Ammon's horn (tissue), 1 donor: ENCODE measurements at regions not wholly inside any gene's neighbourhood (a gene's known extent, or its start where the extent isn't known, plus 50 kb on each side); places are given as distances from the start of the nearest gene placed in this dataset.

Experiments used
- DNase-seq: peaks from one replicate; pipeline ENCODE4 v3.0.0-alpha.2; 2016; ENCODE audit warnings: low spot score

DNA sequence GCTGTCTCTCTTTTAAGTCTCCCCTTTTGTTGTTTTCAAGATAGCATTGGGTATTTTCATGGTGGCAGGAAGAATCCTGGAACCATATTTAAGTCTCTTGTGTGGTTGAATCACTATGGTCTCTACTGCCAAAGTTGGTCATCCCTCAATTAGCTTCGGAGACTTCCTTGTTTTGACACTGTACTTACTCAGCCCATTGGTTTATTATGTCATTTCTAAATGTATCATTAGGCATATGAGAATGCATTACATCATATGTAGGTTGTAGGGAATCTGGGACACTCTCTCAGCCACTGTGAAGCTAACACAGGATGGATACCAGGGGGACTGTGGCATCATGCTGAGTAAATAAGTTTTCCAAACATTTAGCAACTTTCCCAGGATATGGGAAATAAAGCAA lies 211.8 kb downstream of the DTHD1 start:
- no peak for DNase-seq

DNA sequence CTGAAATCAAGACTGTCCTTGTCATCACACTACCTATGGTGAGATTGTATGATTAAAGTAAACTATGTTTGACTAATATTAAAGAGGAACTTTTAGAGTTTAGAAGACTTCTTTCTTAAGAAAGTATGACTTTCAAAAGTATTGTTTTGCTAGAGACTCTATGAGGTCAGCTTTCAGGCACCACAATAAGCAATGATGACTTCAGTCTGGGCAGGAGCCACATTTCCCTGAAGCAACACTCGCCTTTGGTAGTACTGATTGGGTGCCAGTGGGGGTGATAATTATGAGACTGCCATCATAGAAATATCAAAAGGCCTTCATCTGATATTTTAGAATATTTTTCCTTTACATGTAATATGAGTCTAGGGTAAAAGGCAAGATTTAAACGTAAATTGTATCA lies 212.6 kb downstream of the DTHD1 start:
- DNase-seq: no peak

DNA sequence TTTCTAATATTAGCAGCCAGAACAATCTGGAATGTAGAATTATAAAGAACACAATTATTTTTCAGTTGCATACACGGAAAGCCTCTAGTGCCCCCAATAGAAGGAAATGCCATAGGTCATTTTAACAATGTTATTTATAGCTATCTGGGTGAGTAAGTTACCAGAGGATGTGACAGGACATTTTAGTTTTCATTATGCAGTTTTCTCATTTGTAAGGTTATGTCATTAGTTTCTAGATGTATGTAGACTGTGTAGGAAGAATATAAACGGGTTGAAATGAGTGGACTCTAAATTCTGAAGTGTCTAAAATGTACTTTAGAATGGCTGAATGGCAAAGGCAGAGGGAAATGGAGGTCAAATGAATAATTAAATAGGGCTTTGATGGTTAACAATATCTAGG lies 213.3 kb downstream of the DTHD1 start:
- no peak for DNase-seq

DNA sequence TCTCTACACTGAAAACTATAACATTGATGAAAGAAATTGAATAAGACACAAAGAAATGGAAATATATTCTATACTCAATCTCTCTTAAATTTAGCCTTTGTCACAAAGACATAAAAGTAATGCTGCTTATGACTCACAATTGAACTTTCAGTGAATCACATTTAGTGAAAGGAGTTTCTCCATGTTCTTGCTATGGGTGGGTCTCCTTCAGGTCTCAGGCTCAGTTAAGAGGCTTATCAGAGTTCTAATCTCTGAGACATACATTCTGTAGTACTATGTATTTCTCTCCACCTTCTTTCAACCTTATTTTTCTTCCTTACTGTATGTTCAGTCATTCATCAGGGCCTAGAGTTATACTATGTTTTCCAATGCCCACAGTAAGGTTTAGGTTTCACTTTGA lies 220.9 kb downstream of the DTHD1 start:
- DNase-seq: no peak

DNA sequence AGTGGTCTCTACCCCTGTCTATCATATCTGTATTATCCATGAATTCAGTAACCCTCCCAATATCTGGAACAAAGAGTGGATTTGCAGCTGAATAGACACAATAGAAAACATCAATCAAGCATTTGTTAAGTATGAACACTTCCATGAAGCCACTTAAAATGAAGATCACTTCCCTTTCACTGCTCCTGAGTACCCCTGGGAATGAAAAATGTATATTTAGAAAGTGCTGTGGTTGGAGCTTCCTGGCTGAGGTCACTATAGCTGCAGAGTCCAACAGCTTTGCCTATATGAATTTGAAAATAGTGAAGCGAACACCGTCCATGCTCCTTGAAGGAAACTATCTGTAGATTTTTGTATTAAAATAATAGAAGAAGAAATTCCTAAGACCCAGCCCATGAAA lies 227.0 kb downstream of the DTHD1 start:
- DNase-seq: no peak

DNA sequence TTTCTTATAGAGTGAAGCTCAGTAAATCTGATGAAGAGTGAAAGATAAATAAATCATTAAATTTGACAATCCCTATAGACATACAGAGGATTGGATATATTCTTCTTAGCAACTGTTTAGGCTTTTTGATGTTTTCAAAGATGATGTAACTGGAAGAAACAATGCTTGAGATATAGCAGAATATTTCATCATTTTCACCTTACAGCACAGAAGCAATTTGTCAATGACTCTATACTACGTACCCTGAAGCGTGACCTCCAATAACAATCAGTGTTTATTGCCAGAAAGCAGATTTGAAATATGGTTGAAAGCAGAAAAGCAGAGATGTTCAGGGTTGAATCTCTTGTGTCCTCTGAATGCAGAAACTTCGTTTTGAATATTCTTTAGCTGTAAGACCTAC lies 228.4 kb downstream of the DTHD1 start:
- no peak for DNase-seq

DNA sequence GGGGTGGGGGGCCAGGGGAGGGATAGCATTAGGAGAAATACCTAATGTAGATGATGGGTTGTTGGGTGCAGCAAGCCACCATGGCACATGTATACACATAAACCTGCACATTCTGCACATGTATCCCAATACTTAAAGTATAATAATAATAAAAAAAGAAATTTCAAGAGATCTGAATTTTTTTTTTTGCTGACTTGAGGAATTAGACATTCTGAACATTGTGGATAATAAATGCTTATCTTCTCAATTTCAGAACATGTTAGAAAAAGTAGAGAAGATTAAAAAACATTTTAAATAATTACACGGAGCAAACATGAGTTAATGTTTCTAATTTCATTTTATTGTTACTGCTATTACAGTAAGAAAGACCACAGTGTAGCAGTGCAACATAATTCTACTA lies 230.4 kb downstream of the DTHD1 start:
- no peak for DNase-seq

DNA sequence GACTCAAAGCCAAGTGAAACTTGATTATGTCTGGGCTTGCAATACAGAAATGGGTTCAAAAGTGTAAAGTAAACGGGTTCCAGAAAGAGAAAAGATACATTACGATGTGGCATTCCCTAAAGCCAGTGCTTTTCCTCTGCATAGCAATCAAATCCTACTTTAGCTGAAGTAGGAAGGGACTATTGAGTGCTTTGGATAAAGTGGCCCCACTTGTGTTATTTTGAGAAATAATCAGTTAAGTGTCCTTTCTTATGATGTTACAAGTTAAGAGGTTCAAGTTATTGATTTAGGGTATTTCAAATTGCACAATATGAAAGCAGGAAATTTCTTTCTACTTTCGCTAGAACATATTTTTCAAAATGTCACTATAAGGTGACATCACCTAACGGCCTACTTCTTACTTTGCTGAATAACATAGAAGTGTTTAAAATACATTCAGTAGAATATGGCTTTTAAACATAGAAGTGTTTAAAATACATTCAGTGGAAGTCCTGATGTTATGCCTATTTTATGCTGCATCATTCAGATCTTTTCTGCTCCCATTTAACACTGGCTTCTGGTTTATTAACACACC lies 235.2 kb downstream of the DTHD1 start:
- DNase-seq: no peak

DNA sequence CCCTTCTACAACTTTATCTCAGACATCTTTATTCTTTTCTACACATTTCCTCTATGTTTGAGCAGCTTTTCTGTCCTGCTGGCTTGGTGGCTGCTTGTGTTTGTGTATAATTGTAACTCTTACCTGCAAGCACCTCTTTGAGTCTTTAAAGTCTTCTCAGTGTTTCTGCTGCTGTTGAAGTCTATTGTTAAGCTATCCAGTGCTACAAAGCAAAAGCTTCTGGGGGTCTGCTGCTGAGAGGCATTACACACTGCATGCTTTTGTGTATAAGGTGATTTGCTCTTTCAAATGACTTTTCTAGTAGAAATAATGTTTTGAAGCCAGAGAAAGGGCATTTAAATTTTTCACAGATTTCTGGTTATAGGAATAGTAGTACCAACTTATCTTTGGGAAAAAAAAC lies 241.8 kb downstream of the DTHD1 start:
- no peak for DNase-seq

DNA sequence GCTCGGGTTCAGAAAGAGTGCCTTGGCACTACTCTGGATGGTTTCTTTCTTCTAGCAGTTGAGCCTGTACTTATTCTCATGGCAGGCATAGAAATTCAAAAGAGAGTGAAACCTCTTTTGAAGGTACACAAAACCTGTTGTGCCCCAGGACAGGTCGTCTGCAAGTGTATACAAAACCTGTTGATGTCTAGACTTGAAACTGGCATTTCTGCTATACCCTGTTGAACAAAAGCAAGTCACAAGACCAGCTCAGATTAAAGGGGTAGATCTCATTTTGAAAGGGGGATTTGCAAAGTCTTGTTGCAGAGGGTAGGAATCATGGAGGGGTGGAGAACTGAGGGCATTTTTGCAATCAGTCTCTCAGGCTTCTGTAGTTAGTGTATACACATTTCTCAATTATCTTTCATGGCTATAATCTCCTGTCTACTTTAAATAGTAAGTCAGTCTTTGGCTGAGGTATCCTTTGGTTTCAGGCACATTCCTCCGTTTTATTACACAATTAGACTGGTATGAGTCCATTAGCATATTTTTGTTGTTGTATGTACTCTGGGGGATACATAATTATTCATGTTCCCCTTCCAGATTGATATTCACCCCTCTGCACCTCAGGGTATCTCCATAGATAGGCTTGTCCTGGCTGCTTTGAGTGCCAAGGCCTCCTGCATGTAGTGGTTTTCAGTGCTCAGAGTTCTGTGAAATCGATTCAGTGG lies 251.4 kb downstream of the DTHD1 start:
- no peak for DNase-seq

DNA sequence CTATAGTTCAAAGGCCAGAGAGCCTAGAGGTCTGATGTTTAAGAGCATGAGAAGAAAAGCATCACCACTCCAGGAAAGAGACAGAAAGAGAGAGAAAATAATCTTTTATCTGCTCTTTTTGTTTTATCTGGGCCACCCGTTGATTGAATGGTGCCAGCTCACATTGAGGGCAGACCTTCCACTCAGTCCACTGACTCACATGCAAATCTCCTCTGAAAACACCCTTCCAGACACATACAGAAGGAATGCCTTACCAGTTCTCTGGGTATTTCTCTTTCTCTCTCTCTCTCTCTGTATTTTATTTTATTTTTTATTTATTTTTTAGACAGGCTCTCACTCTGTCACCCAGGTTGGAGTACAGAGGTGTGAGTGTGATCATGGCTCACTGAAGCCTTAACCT lies 252.5 kb downstream of the DTHD1 start:
- DNase-seq: no peak

DNA sequence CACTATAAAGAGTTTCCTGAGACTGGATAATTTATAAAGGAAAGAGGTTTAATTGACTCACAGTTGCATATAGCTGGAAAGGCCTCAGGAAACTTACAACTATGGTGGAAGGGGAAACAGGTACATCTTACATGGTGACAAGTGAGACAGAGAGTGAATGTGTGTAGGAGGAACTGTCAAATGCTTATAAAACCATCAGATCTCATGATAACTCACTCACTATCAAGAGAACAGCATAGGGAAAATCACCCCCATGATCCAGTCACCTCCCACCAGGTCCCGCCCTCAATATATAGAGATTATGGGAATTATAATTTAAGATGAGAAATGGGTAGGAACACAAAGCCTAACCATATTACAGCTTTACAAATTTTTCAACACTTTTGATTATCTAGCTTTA lies 266.0 kb downstream of the DTHD1 start:
- DNase-seq: no peak

DNA sequence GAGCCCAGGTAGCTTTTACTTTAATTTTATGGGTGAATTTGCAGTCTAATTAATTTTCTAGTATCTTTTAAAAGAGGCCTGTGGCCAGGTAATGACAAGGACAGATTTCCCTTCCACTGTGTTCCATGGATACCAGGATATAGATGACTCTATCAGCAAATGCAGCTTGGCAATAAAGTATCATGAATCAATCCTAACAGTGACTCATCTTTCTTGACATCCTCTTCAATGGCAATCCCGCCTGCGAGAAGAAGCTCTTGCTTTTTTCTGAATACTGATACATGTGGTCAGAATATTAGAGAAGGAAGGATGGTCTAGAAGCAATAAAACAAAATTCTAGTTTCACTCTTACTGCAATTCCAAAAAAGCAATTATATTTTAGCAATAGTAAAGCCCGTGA lies 267.8 kb downstream of the DTHD1 start:
- DNase-seq: no peak

DNA sequence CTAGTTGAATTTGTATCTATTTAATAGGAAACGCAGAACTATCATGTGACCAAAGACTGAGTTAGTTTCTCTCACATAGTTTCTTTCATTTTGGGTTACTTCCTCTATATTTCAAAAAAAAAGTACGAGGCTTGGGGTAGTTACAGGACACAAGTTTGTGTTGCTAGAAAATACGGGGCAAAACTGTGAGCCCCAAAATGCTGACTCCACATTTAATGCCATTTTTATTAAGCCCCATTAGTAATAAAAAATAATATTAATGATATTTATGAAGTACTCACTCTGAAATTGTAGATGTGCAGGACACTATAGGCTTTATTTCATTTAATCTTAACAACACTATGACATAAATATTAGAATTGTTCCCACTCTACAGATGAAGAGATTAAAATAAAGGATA lies 268.6 kb downstream of the DTHD1 start:
- DNase-seq: no peak

DNA sequence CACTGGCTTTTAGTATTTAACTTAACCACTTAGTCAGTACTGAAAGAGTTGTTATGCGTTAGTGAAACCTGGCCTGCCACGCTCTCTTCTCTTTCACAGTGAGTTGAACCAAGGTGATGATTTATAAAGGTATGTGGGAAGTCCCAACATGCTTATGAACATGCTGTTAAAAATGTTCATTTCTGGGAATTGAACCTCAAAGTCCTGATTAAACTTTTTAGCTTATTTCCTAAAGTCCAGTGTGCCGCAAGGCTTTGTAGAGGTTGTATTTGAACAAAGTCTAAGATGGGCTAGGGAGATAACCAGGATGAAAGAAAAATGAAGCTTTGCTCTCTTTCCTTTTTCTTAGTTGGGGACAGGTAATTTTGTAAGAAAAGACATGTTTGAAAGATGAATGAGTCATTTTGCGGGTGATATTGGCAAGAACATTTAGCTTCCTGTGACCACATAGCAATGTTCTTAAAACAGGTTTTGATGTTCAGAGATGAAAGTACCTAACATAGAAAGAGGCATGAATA lies 270.3 kb downstream of the DTHD1 start:
- DNase-seq: no peak

DNA sequence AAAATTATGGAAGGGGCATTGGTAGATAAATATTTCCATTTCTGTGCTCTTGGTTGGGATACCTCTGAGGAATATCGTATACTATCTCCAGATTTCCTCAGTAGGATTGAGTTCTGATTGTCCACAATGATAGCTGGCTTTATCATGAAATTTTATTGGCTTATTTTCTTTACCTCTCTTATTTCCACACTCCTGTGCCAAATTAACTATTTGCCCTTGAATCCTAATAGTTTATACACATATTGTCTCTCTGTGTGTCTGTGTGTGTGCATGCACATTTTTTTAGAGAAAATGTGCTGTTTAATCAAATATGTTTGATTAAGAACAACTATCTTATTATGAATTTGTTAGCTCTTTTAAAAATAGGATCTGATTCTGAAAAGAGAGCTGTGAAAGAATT lies 271.6 kb downstream of the DTHD1 start:
- DNase-seq: no peak

DNA sequence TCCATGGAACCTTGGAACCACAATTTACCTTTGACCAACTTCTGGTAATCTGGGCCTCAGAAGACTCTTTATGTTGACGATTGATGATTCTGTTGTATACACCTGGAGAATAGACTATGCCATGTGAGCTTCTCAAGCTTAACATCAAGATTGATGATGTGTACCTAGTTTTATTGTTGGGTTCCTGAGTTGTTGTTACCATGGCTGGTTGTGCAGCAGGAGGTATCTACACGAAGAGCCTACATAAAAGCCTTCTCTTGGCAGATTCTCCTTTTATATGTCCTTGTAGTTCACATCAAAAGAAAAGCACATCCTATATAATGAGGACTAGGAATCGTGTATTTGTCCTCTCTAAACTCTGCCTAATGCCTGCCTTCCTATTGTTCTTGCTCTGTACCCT lies 272.0 kb downstream of the DTHD1 start:
- no peak for DNase-seq

DNA sequence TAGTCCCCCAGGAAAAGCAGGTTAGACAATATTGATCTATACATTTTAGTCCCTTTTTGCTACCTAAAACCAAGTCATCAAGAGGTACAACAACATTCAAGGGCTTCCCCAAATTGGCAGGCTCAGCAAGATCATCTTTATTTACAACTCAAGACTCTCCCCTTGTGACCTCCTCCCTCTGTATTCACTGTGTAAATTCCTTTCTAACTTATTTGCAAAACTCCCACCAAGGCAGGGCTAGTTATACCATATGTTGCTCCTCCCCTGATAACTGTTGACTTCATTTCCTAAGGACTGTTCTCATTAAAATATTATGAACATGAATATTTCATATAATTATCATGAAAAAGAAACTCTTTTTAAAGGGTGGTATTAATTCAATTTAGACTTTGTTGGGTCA lies 275.6 kb downstream of the DTHD1 start:
- no peak for DNase-seq

DNA sequence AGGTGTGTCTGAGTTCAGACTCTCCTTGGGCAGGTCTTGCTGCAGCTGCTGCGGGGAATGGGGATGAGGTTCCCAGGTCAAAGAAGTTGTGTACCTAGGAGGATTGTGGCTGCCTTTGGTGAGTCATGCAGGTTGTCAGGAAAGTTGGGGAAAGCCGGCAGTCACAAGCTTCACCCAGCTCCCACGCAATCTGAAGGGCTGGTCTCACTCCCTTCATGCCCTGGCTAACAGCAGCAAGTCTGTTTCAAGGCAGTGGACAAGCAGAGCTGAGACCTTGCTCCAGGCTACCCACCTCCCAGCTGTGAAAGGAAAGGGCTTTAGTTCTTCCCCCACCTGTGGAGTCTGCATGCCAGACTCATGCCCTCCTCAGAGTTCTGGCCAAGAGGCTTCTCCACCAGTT lies 287.2 kb downstream of the DTHD1 start:
- no peak for DNase-seq

DNA sequence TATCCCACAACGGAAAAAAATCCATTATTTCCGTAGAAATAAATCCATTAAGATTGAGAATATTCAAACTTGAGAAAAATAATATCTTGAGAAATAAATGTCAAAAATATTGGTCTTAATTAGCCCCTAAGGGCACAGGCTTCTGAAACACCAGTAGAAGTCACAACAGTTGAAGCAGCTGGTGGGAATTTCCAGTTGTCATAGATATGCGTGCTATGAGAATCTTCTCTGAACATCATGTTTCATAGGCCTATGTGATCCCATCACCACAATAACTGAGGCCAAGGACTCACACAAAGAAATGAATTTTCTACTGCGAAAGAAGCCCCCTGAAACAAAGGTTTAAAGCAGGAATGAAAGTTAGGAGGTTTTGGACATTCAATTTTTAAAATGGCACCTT lies 292.0 kb downstream of the DTHD1 start:
- DNase-seq: no peak

DNA sequence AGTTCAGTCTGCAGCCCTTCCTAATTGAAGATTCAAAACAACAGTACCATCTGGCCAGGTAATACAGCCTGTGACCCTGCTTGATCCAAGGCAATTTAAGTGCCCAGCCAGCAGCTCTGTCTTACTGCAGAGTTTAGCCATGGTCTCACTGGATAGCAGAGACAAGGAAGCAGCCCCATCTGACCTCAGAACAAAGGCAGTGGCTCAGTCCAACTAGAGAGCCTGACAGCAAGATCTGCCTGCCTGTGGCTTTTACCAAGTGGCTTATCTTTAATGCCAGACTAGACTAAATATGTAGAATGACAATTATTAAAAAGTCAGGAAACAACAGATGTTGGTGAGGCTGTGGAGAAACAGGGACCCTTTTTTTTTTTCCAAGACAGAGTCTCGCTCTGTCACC lies 293.4 kb downstream of the DTHD1 start:
- no peak for DNase-seq

DNA sequence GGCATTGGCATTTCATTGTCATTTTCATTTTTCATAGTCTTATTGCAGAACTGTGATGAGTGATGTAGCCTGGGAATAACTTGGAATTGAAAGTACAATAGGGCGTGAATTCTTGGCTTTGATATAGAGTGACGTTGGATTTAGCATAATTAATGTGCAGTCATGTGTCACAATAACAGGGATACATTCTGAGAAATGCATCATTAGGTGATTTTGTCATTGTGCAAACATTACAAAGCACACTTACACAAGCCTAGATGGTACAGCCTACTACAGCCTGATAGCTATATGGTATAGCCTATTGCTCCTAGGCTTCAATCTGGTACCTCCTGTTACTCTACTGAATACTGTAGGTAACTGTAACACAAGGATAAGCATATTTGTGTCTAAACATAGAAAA lies 300.8 kb downstream of the DTHD1 start:
- no peak for DNase-seq

DNA sequence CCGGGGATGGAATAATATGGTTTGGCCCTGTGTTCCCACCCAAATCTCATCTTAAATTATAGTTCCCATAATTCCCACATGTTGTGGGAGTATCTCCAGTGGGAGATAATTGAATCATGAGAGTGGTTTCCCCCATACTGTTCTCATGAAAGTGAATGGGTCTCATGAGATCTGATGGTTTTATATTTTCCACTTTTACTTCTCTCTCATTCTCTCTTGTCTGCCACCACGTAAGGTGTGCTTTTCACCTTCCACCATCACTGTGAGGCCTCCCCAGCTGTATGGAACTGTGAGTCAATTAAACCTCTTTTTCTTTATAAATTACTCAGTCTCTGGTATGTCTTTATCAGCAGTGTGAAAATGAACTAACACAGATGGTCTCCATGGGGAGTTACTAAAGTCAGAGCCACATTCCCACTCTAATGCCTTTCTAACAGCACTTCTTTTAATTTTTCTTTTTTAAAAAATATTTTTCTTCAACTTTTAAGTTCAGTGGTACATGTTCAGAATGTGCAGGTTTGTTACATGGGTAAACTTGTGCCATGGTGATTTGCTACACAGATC lies 306.6 kb downstream of the DTHD1 start:
- no peak for DNase-seq

DNA sequence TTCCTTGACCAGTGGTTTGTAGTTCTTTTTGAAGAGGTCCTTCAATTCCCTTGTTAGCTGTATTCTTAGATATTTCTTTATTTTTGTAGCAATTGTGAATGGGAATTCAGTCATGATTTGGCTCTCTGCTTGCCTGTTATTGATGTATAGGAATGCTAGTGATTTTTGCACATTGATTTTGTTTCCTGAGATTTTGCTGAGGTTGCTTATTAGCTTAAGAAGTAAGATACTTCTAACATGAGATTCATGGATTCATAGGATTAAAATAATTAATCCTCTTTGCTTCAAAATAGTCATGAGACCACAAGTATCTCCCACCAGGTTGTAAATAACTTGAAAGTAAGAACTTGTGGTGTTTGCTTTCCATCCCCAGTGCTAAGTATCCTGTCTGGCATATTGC lies 308.9 kb downstream of the DTHD1 start:
- no peak for DNase-seq
